IMR-90 (cell line): ENCODE measurements at regions not wholly inside any gene's neighbourhood (a gene's known extent, or its start where the extent isn't known, plus 50 kb on each side); places are given as distances from the start of the nearest gene placed in this dataset.

ENCODE experiments used
- ATAC-seq: fragments of 200-7000 bp; cut with Tn5 transposase; 2 replicates; pipeline ENCODE4 v1.9.1; 2020; ENCODE audit warnings: low read depth, mild to moderate bottlenecking, moderate library complexity
- BruUV-seq: library from RNA; stranded (reverse); fragments of 400-500 nt; replicated peaks from 2 replicates; lab custom pipeline; 2021; lab: Mats Ljungman, UMichigan
- CTCF ChIA-PET: fragments of 300-600 bp; formaldehyde crosslinking; extraction: SDS; loops from one replicate; lab custom pipeline; 2021; ENCODE audit warnings: antibody characterized with exemption; lab: Yijun Ruan, JAX
- POLR2A ChIA-PET: fragments of 300-600 bp; sonication (Branson Sonifier 250); formaldehyde crosslinking; loops from one replicate; lab custom pipeline; 2022; ENCODE audit warnings: antibody characterized with exemption; ENCODE audit not compliant: unreplicated experiment; lab: Charles Lee
- DNase-seq: peaks from one replicate; pipeline ENCODE4 v3.0.0; 2013
- H2AFZ ChIP-seq: replicated peaks from 2 replicates; pipeline ENCODE3; 2013; ENCODE audit warnings: low read length, mild to moderate bottlenecking; ENCODE audit not compliant: poor library complexity
- H2AK5ac ChIP-seq: 2 replicates; pipeline ENCODE4 v1.6.1; 2013; ENCODE audit warnings: low read depth, low read length, inconsistent platforms
- H2AK9ac ChIP-seq: replicated peaks from 2 replicates; pipeline ENCODE3; 2013; ENCODE audit warnings: mild to moderate bottlenecking, low read depth, low read length, moderate library complexity; ENCODE audit not compliant: poor library complexity
- H2BK120ac ChIP-seq: 2 replicates; pipeline ENCODE4 v1.6.1; 2013; ENCODE audit warnings: low read depth, low read length, inconsistent platforms
- H2BK15ac ChIP-seq: 3 replicates; pipeline ENCODE4 v1.6.1; 2013; ENCODE audit warnings: low read depth, low read length, inconsistent platforms
- H2BK20ac ChIP-seq: 2 replicates; pipeline ENCODE4 v1.6.1; 2013; ENCODE audit warnings: low read depth, mild to moderate bottlenecking, inconsistent platforms, low read length, moderate library complexity
- H2BK5ac ChIP-seq: 2 replicates; pipeline ENCODE4 v1.6.1; 2013; ENCODE audit warnings: mild to moderate bottlenecking, low read depth, low read length, inconsistent platforms; ENCODE audit not compliant: poor library complexity, severe bottlenecking
- H3K14ac ChIP-seq: replicated peaks from 2 replicates; pipeline ENCODE4 v1.6.1; 2013; ENCODE audit warnings: low read depth, low read length, inconsistent platforms
- H3K18ac ChIP-seq: 2 replicates; pipeline ENCODE4 v1.6.1; 2013; ENCODE audit warnings: low read depth, low read length, control low read depth
- H3K23ac ChIP-seq: 2 replicates; pipeline ENCODE4 v1.6.1; 2013; ENCODE audit warnings: low read depth, low read length, inconsistent platforms
- H3K27ac ChIP-seq: 2 replicates; pipeline ENCODE4 v1.5.1; 2013; ENCODE audit warnings: mild to moderate bottlenecking, control low read depth, low read length; ENCODE audit not compliant: insufficient read depth
- H3K27me3 ChIP-seq: 2 replicates; pipeline ENCODE4 v1.6.1; 2013; ENCODE audit warnings: low read length; ENCODE audit not compliant: control insufficient read depth, insufficient read depth
- H3K36me3 ChIP-seq: 2 replicates; pipeline ENCODE4 v1.6.1; 2013; ENCODE audit warnings: low read length, mixed read lengths; ENCODE audit not compliant: control insufficient read depth, insufficient read depth
- H3K4ac ChIP-seq: 2 replicates; pipeline ENCODE4 v1.6.1; 2013; ENCODE audit warnings: low read depth, low read length, inconsistent platforms
- H3K4me1 ChIP-seq: 2 replicates; pipeline ENCODE4 v1.6.1; 2013; ENCODE audit warnings: low read length, mixed read lengths; ENCODE audit not compliant: control insufficient read depth, insufficient read depth
- H3K4me2 ChIP-seq: 2 replicates; pipeline ENCODE4 v1.6.1; 2013; ENCODE audit warnings: low read depth, mild to moderate bottlenecking, control low read depth, low read length, moderate library complexity
- H3K4me3 ChIP-seq: 2 replicates; pipeline ENCODE4 v1.5.1; 2013; ENCODE audit warnings: low read depth, mild to moderate bottlenecking, control low read depth, low read length, moderate library complexity; ENCODE audit not compliant: insufficient read depth
- H3K56ac ChIP-seq: 2 replicates; pipeline ENCODE4 v1.6.1; 2013; ENCODE audit warnings: low read length, inconsistent platforms; ENCODE audit not compliant: insufficient read depth; ENCODE audit errors: extremely low read depth
- H3K79me1 ChIP-seq, 2 experiments: 2 replicates each; pipeline ENCODE4 v1.6.1; 2013; ENCODE audit warnings: low read length in 2 of 2, inconsistent platforms in 1 of 2, low read depth in 1 of 2
- H3K9ac ChIP-seq: 2 replicates; pipeline ENCODE4 v1.6.1; 2013; ENCODE audit warnings: low read depth, low read length, control low read depth
- H3K9me1 ChIP-seq: 2 replicates; pipeline ENCODE4 v1.6.1; 2013; ENCODE audit warnings: low read length, inconsistent platforms; ENCODE audit not compliant: insufficient read depth
- H3K9me3 ChIP-seq: 2 replicates; pipeline ENCODE4 v1.6.1; 2013; ENCODE audit warnings: low read length; ENCODE audit not compliant: control insufficient read depth, insufficient read depth
- H4K20me1 ChIP-seq: 2 replicates; pipeline ENCODE4 v1.6.1; 2013; ENCODE audit warnings: low read length, inconsistent platforms; ENCODE audit not compliant: insufficient read depth
- H4K5ac ChIP-seq: 2 replicates; pipeline ENCODE4 v1.6.1; 2013; ENCODE audit warnings: mild to moderate bottlenecking, low read depth, low read length, control low read depth
- H4K8ac ChIP-seq, 2 experiments: 2 replicates each; pipeline ENCODE4 v1.6.1; 2013; ENCODE audit warnings: low read depth in 2 of 2, low read length in 2 of 2, control low read depth in 1 of 2, inconsistent platforms in 1 of 2
- H4K91ac ChIP-seq: 2 replicates; pipeline ENCODE4 v1.6.1; 2013; ENCODE audit warnings: low read depth, low read length, inconsistent platforms; ENCODE audit not compliant: insufficient read depth
- MAZ ChIP-seq: IDR thresholded peaks from 2 replicates; pipeline ENCODE4 v1.6.1; 2012; ENCODE audit warnings: low read depth, mild to moderate bottlenecking, low read length, improper control_type of control experiment, moderate library complexity, borderline replicate concordance
- NFE2L2 ChIP-seq: fragments of 150-350 bp; IDR thresholded peaks from 2 replicates; pipeline ENCODE4 v1.6.1; 2016; ENCODE audit warnings: low read depth, mild to moderate bottlenecking, low read length
- WGBS, 2 experiments: methylation state at CpG; one replicate each; pipeline versions ENCODE4 v1.1.5 to v1.1.7; 2013; ENCODE audit warnings: missing lambda C conversion rate in 2 of 2; ENCODE audit not compliant: insufficient read length in 1 of 2; ENCODE audit errors: extremely low coverage in 2 of 2; 5-methylcytosine and 5-hydroxymethylcytosine counted together
- dilution Hi-C: fragments of 300-500 bp; cut with HindIII; formaldehyde crosslinking; loops from one replicate; pipeline ENCODE4 v1.14.3; 2018; ENCODE audit warnings: low sequenced_read_pairs; ENCODE audit not compliant: unreplicated experiment
- in situ Hi-C: fragments of 300-500 bp; cut with MboI; formaldehyde crosslinking; loops from 3 replicates; pipeline ENCODE4 v1.14.3; 2019; ENCODE audit warnings: low sequenced_read_pairs, inconsistent platforms, mixed read lengths
- intact Hi-C: fragments of 100-400 bp; cut with micrococcal nuclease; formaldehyde crosslinking; loops from 2 replicates; pipeline ENCODE4 v1.10.0; 2022

DNA sequence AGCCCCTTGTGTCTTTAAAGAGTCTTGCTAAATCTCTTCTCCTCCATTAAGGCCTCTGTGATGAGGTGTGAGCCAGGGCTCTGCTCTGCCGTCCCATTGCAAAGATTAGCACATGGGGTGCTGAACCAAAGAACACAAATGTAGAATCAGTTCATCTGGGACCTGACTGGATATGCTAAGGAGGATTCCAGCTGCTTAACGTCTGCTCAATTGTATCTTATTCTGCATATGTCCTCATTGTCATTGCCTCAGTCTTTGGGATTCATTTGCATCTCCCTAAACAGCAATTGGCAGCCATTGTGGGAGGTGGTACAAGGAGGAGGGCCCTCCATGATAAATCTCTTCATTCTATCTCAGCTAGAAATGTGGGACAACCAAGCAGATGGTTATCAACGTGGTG lies 106.3 kb upstream of the ADAMTS18 start:
- Histone ChIP-seq H2AK9ac (no peak overlapping the region), H3K27me3 (no peaks in the 10 kb centered on the region), H4K5ac (no peak overlapping the region), H3K4me3 (no peak overlapping the region), H2AK5ac (no peak overlapping the region), H3K9me1 (no peaks in the 10 kb centered on the region), H3K9me3 (no peaks in the 10 kb centered on the region), H2AFZ (no peak overlapping the region), H3K4ac (no peak overlapping the region), H2BK20ac (no peak overlapping the region), H3K18ac (no peak overlapping the region), H3K4me1 (no peaks in the 10 kb centered on the region), H4K8ac (no peak overlapping the region), H3K79me1 (no peaks in the 10 kb centered on the region), H3K23ac (no peak overlapping the region), H3K14ac (no peak overlapping the region), H3K36me3 (no peaks in the 10 kb centered on the region), H2BK5ac (no peak overlapping the region), H2BK15ac (no peak overlapping the region), H3K4me2 (no peak overlapping the region), H4K91ac (no peak overlapping the region), H3K27ac (no peak overlapping the region), H3K56ac (no peak overlapping the region), H3K9ac (no peak overlapping the region), H2BK120ac (no peak overlapping the region), H4K20me1 (no peaks in the 10 kb centered on the region)
- no peak for TF ChIP-seq NFE2L2
- TF ChIP-seq MAZ = no peak
- no peak for ATAC-seq
- BruUV-seq = no TSS peak
- ChIA-PET CTCF (interaction anchor here (0.6 kb wide), 1 partner anchor 778 kb away, joined by 3 read pairs; no protein-coding TSS in a partner anchor), POLR2A (no interaction called here)
- WGBS, 2 experiments = no CpG with 5 or more reads among the region's 3 CpGs
- no peak for DNase-seq
- dilution Hi-C loops (no loop called here), intact Hi-C loops (no loop called here), in situ Hi-C loops (no loop called here)
